Neural crest cell (in vitro differentiated cells): ENCODE measurements at regions not wholly inside any gene's neighbourhood (a gene's known extent, or its start where the extent isn't known, plus 50 kb on each side); places are given as distances from the start of the nearest gene placed in this dataset.

ENCODE experiments used
- DNase-seq: peaks from one replicate; pipeline ENCODE4 v3.0.0; 2021; ENCODE audit warnings: low read depth, mixed read lengths, low spot score
- H3K27ac Mint-ChIP-seq: one replicate; pipeline ENCODE4 v1.8.0; 2021; ENCODE audit warnings: mild to moderate bottlenecking, mixed read lengths; ENCODE audit not compliant: unreplicated experiment
- H3K27me3 Mint-ChIP-seq: 2 replicates; pipeline ENCODE4 v1.8.0; 2021; ENCODE audit warnings: low read depth, mild to moderate bottlenecking, mixed read lengths
- H3K36me3 Mint-ChIP-seq: 2 replicates; pipeline ENCODE4 v1.8.0; 2021; ENCODE audit warnings: low read depth, mild to moderate bottlenecking, mixed read lengths
- H3K4me1 Mint-ChIP-seq: 2 replicates; pipeline ENCODE4 v1.8.0; 2021; ENCODE audit warnings: mixed read lengths
- H3K4me3 Mint-ChIP-seq: one replicate; pipeline ENCODE4 v1.8.0; 2021; ENCODE audit warnings: mild to moderate bottlenecking, mixed read lengths
- H3K9me3 Mint-ChIP-seq: 2 replicates; pipeline ENCODE4 v1.8.0; 2021; ENCODE audit warnings: mixed read lengths
- TF ChIP-seq, protein P1 (sequence below): fragments of 200-600 bp; sonication (generic); conservative IDR thresholded peaks from 2 replicates; pipeline ENCODE4 v1.5.0; 2021; ENCODE audit warnings: antibody characterized with exemption, mild to moderate bottlenecking

DNA sequence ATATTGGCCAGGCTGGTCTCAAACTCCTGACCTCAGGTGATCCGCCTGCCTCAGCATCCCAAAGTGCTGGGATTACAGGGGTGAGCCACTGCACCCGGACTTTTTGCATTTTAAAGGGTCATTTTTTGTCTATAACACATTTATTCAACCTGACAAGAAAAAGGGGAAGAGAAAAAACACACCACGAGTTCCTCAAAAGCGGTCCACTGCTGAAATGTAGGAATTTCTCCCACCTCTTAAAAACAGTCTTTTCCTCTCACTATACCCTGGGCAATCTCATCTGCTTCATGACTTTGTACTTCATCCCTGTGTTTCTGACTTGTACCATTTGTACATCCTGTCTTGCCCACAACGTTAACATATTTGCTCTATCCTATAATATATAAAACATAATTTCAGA is 413.3 kb upstream of the PTBP2 start:
- Mint-ChIP-seq H3K27ac (no peak overlapping the region), H3K36me3 (no peaks in the 10 kb centered on the region), H3K4me1 (no peaks in the 10 kb centered on the region), H3K4me3 (no peak overlapping the region), H3K9me3 (no peaks in the 10 kb centered on the region), H3K27me3 (no peaks in the 10 kb centered on the region)
- DNase-seq, result no peak
- TF ChIP-seq, protein P1, sequence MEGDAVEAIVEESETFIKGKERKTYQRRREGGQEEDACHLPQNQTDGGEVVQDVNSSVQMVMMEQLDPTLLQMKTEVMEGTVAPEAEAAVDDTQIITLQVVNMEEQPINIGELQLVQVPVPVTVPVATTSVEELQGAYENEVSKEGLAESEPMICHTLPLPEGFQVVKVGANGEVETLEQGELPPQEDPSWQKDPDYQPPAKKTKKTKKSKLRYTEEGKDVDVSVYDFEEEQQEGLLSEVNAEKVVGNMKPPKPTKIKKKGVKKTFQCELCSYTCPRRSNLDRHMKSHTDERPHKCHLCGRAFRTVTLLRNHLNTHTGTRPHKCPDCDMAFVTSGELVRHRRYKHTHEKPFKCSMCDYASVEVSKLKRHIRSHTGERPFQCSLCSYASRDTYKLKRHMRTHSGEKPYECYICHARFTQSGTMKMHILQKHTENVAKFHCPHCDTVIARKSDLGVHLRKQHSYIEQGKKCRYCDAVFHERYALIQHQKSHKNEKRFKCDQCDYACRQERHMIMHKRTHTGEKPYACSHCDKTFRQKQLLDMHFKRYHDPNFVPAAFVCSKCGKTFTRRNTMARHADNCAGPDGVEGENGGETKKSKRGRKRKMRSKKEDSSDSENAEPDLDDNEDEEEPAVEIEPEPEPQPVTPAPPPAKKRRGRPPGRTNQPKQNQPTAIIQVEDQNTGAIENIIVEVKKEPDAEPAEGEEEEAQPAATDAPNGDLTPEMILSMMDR, result no peak

DNA sequence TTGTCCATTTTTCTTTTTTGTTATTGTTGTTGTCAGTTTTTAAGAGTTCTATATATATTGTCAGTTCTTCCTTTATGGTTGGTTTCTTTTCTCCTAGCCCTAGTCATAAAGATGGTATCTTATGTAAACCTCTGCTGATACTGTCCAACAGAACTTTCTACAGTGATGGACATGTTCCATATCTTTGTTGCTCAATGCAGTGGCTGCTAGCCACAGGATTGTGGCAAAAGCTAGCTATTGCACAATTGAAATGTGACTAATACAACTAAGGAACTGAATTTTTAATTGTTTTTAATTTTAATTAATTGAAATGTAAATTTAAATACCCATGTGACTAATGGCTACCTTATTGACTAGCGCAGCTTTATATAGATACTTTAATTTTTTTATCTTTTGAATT is 411.8 kb upstream of the PTBP2 start:
- Mint-ChIP-seq H3K9me3 (no peaks in the 10 kb centered on the region), H3K4me1 (no peaks in the 10 kb centered on the region), H3K27ac (no peak overlapping the region), H3K4me3 (no peak overlapping the region), H3K27me3 (no peaks in the 10 kb centered on the region), H3K36me3 (no peaks in the 10 kb centered on the region)
- DNase-seq, result no peak
- TF ChIP-seq, protein P1, result no peak

DNA sequence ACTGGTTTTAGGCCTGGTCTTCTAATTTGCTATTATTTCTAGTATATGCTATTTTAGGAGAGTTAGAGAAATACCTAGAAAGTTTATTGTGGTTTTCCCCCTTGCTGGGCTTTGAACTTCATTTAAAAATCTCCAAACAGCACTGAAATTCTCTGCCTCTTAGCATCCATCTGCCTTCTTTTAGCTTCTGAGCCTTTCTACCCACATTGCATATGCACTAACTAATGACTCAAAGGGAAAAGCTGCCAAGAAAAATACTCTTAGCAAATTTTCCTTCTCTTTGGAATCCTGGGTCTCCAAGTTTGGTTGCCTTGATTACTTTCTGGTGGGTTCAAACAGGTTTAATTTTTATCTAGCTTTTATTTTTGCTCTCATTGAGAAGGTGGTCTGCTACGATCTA is 408.4 kb upstream of the PTBP2 start:
- no peaks in the 10 kb centered on the region for H3K4me1 Mint-ChIP-seq
- TF ChIP-seq, protein P1, result no peak
- H3K27ac Mint-ChIP-seq, result no peak overlapping the region

DNA sequence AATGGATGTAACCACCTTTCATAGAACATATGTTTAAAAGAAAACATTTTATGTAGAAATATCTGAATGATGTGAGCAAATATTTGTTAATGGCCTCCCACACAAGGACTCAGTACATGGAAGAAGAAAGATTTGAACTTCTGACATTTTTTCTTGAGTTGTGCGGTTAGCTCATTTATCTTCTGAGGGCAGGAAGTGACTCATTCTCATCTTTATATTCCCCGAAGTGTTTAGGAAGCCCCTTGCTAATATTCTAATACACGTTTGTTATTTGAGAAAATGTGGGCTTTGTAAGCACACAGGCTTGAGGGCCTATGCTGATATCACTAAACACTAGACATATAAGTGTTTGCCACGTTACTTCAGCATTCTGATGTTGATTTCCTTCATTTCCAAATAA is 392.5 kb upstream of the PTBP2 start:
- Mint-ChIP-seq H3K27me3 (no peaks in the 10 kb centered on the region), H3K9me3 (no peaks in the 10 kb centered on the region), H3K4me3 (no peak overlapping the region), H3K36me3 (no peaks in the 10 kb centered on the region), H3K27ac (no peak overlapping the region), H3K4me1 (peaks cover 5% of the 10 kb centered on the region)
- TF ChIP-seq, protein P1, result no peak
- no peak for DNase-seq

More for the DNA sequence above, 408.4 kb upstream of the PTBP2 start:
- DNase-seq, result no peak
- H3K9me3 Mint-ChIP-seq, result no peaks in the 10 kb centered on the region
- H3K27me3 Mint-ChIP-seq, result no peaks in the 10 kb centered on the region
- H3K36me3 Mint-ChIP-seq, result no peaks in the 10 kb centered on the region
- no peak overlapping the region for H3K4me3 Mint-ChIP-seq

DNA sequence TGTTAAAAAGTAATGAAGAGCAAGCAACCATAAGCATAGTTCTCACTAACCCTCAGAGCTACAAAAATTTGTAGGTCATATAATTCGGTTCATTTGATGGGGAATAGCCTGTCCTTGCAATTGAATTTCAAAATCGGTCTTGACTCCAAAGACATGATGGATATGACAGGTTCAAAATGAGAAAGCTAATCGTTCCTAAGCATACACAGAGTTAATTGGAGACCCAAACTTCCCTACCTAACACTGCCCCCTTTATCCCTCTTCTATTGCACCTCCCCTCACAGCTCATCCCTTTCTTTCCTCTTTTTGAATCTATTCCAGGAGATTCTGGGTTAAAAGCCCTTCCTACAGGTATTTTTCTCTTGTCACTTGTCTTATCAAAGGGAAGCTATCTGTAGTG is 390.0 kb upstream of the PTBP2 start:
- Mint-ChIP-seq H3K9me3 (peaks cover 4% of the 10 kb centered on the region), H3K4me3 (no peak overlapping the region), H3K4me1 (peaks cover 5% of the 10 kb centered on the region), H3K27me3 (no peaks in the 10 kb centered on the region), H3K36me3 (no peaks in the 10 kb centered on the region), H3K27ac (no peak overlapping the region)
- DNase-seq, result no peak
- TF ChIP-seq, protein P1, result no peak
